ENCODE measurements at regions not wholly inside any gene's neighbourhood (a gene's known extent, or its start where the extent isn't known, plus 50 kb on each side); places are given as distances from the start of the nearest gene placed in this dataset.

GRCh38 chr2:217124050-217124449 is 264.2 kb upstream of the TNP1 start:
- Histone ChIP-seq H4K20me1 (ENCODE audit: insufficient read depth, low read length) (no peaks in the 10 kb centered on the region), H3K9me3 (ENCODE audit: low read length) (no peaks in the 10 kb centered on the region), H3K27me3 (ENCODE audit: control insufficient read depth in 1 of 2, insufficient read depth in 2 of 2, low read length in 2 of 2) (0 out of 5 replicates have a peak, but pooled peaks cover 0 to 6% of the 10 kb centered on the region in 2 experiments), H3K36me3 (replicated peaks in 1 of 2; ENCODE audit: control insufficient read depth in 1 of 2, insufficient read depth in 2 of 2, low read length in 2 of 2) (no peaks in the 10 kb centered on the region), H3K9ac (ENCODE audit: insufficient read depth, low read depth, low read length) (no peak overlapping the region), H2AFZ (ENCODE audit: low read length) (no peak overlapping the region), H3K4me2 (ENCODE audit: low read depth, low read length) (no peak overlapping the region), H3K4me1 (ENCODE audit: insufficient read depth, low read length) (no peaks in the 10 kb centered on the region), H3K27ac (ENCODE audit: extremely low read length, insufficient read depth, low read length) (no peak overlapping the region), H3K79me2 (ENCODE audit: insufficient read depth, low read length) (no peaks in the 10 kb centered on the region), H3K4me3 (replicated peaks in 1 of 3; ENCODE audit: insufficient read depth in 1 of 3, low read depth in 2 of 3, low read length in 3 of 3) (no peak overlapping the region)
- FAIRE-seq (no peak), DNase-seq (ENCODE audit: low spot score) (no peak), ATAC-seq (no peak)
- CTCF ChIA-PET (ENCODE audit: low intra/inter-chr PET ratio, low total read pairs) = no interaction called here
- no peak for TF ChIP-seq MEIS2 (CRISPR knock-in tag; IDR thresholded peaks at IDR 0.05)
- in situ Hi-C loops (cut with HindIII; ENCODE audit: extremely low pct_ligation_motif_present, low pct_unique_long_range_greater_than_20kb) = no loop called here
- intact Hi-C loops (cut with micrococcal nuclease; ENCODE audit: unreplicated experiment) = no loop called here
- POLR2A ChIA-PET = no interaction called here
- WGBS (ENCODE audit: low lambda C conversion rate) = 0% methylated on average over 2 of the region's 2 CpGs
- BruUV-seq (replicated peaks) = no TSS peak

DNA sequence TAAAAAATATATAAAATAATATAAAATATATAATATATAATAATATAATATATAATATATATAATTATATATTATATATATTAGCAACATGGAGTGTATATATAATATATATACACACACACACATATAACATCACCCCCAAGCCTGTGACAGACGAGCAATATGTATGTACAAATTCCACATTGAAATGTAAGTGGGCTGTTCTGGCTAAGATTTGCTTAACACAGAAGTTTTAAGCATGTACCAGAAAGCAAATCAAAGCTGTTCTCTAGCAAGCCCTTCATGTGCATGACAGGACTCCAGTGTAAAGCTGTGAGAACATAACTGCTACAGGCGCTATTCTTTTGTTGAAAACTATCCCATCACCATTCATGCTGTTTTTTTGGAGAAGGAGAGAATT is 261.7 kb upstream of the TNP1 start:
- H3K4me3 ChIP-seq (replicated peaks in 1 of 3; ENCODE audit: insufficient read depth in 1 of 3, low read depth in 2 of 3, low read length in 3 of 3) = no peak overlapping the region
- no TSS peak for BruUV-seq (replicated peaks)
- H3K4me1 ChIP-seq (ENCODE audit: insufficient read depth, low read length) = no peaks in the 10 kb centered on the region
- H3K9me3 ChIP-seq (ENCODE audit: low read length) = no peaks in the 10 kb centered on the region
- FAIRE-seq (no peak), ATAC-seq (no peak), DNase-seq (ENCODE audit: low spot score) (no peak)
- H3K27me3 ChIP-seq (ENCODE audit: control insufficient read depth in 1 of 2, insufficient read depth in 2 of 2, low read length in 2 of 2) = 0 out of 5 replicates have a peak, but pooled peaks cover 0 to 6% of the 10 kb centered on the region in 2 experiments
- no peaks in the 10 kb centered on the region for H3K79me2 ChIP-seq (ENCODE audit: insufficient read depth, low read length)
- no peak for TF ChIP-seq ZNF331 (CRISPR knock-in tag; IDR thresholded peaks at IDR 0.05)
- no peak for TF ChIP-seq ZEB1 (IDR thresholded peaks at IDR 0.05; ENCODE audit: insufficient replicate concordance, low read depth)
- no peak for TF ChIP-seq STAT5B (CRISPR knock-in tag; IDR thresholded peaks at IDR 0.05)
- TF ChIP-seq, protein P1, sequence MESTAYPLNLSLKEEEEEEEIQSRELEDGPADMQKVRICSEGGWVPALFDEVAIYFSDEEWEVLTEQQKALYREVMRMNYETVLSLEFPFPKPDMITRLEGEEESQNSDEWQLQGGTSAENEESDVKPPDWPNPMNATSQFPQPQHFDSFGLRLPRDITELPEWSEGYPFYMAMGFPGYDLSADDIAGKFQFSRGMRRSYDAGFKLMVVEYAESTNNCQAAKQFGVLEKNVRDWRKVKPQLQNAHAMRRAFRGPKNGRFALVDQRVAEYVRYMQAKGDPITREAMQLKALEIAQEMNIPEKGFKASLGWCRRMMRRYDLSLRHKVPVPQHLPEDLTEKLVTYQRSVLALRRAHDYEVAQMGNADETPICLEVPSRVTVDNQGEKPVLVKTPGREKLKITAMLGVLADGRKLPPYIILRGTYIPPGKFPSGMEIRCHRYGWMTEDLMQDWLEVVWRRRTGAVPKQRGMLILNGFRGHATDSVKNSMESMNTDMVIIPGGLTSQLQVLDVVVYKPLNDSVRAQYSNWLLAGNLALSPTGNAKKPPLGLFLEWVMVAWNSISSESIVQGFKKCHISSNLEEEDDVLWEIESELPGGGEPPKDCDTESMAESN (CRISPR knock-in tag; conservative IDR thresholded peaks at IDR 0.05) = no peak
- TF ChIP-seq MTF1 (CRISPR knock-in tag; IDR thresholded peaks at IDR 0.05) = no peak
- TF ChIP-seq, protein P2, sequence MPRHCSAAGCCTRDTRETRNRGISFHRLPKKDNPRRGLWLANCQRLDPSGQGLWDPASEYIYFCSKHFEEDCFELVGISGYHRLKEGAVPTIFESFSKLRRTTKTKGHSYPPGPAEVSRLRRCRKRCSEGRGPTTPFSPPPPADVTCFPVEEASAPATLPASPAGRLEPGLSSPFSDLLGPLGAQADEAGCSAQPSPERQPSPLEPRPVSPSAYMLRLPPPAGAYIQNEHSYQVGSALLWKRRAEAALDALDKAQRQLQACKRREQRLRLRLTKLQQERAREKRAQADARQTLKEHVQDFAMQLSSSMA (CRISPR knock-in tag; IDR thresholded peaks at IDR 0.05) = no peak
- TF ChIP-seq FOXC1 (CRISPR knock-in tag; IDR thresholded peaks at IDR 0.05; ENCODE audit: borderline replicate concordance) = no peak
- no peak for TF ChIP-seq CBX2 (IDR thresholded peaks at IDR 0.05; ENCODE audit: low read depth, low read length)
- TF ChIP-seq CBX2 (CRISPR knock-in tag; IDR thresholded peaks at IDR 0.05; ENCODE audit: low read depth) = no peak
- TF ChIP-seq SETDB1 (CRISPR knock-in tag; IDR thresholded peaks at IDR 0.05; ENCODE audit: borderline replicate concordance) = no peak
- TF ChIP-seq, protein P3, sequence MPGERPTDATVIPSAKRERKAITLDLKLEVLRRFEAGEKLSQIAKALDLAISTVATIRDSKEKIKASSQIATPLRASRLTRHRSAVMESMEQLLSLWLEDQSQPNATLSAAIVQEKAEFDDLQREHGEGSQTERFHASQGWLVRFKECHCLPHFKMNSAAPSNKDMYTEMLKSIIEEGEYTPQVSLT (CRISPR knock-in tag; IDR thresholded peaks at IDR 0.05; ENCODE audit: borderline replicate concordance, low read depth) = no peak
- TF ChIP-seq ELF3 (CRISPR knock-in tag; IDR thresholded peaks at IDR 0.05) = no peak
- TF ChIP-seq GFI1 (CRISPR knock-in tag; IDR thresholded peaks at IDR 0.05; ENCODE audit: borderline replicate concordance) = no peak
- no peak for TF ChIP-seq ZNF788 (CRISPR knock-in tag; IDR thresholded peaks at IDR 0.05; ENCODE audit: borderline replicate concordance)
- no peak for TF ChIP-seq ZNF256 (CRISPR knock-in tag; conservative IDR thresholded peaks at IDR 0.05)
- TF ChIP-seq ZNF713 (CRISPR knock-in tag; IDR thresholded peaks at IDR 0.05) = no peak
- TF ChIP-seq ZNF557 (CRISPR knock-in tag; IDR thresholded peaks at IDR 0.05) = no peak
- 5% methylated on average over 2 of the region's 2 CpGs for WGBS (ENCODE audit: low lambda C conversion rate)
- H3K9ac ChIP-seq (ENCODE audit: insufficient read depth, low read depth, low read length) = no peak overlapping the region
- no peaks in the 10 kb centered on the region for H4K20me1 ChIP-seq (ENCODE audit: insufficient read depth, low read length)
- ChIA-PET CTCF (ENCODE audit: low intra/inter-chr PET ratio, low total read pairs) (no interaction called here), POLR2A (no interaction called here)
- H3K36me3 ChIP-seq (replicated peaks in 1 of 2; ENCODE audit: control insufficient read depth in 1 of 2, insufficient read depth in 2 of 2, low read length in 2 of 2) = no peaks in the 10 kb centered on the region
- H3K27ac ChIP-seq (ENCODE audit: extremely low read length, insufficient read depth, low read length) = no peak overlapping the region
- H3K4me2 ChIP-seq (ENCODE audit: low read depth, low read length) = no peak overlapping the region
- no peak overlapping the region for H2AFZ ChIP-seq (ENCODE audit: low read length)
- in situ Hi-C loops (cut with HindIII; ENCODE audit: extremely low pct_ligation_motif_present, low pct_unique_long_range_greater_than_20kb) = no loop called here
- intact Hi-C loops (cut with micrococcal nuclease; ENCODE audit: unreplicated experiment) = no loop called here
